Islet precursor cell (in vitro differentiated cells): ENCODE measurements at regions not wholly inside any gene's neighbourhood (a gene's known extent, or its start where the extent isn't known, plus 50 kb on each side); places are given as distances from the start of the nearest gene placed in this dataset.
A peak's percentile ranks its signal among the peaks of the same experiment; 100 is the strongest.

Source experiments
- DNase-seq: peaks from one replicate; pipeline ENCODE4 v3.0.0-alpha.2; 2018

GRCh38 chr2:109669731-109670130, 55.6 kb downstream of the SOWAHC start:
- DNase-seq: peak; percentile 43

GRCh38 chr2:109670556-109671411, 56.6 kb downstream of the SOWAHC start:
- DNase-seq: peak; percentile 37

- no peak for DNase-seq
Measured at GRCh38 chr2:109674894-109675534, 60.9 kb downstream of the SOWAHC start.

GRCh38 chr2:109675666-109676345, 61.6 kb downstream of the SOWAHC start:
- DNase-seq: peak; percentile 41

GRCh38 chr2:109676346-109676902, 62.3 kb downstream of the SOWAHC start:
- DNase-seq: peak; percentile 59

- peak; percentile 45 for DNase-seq
Measured at GRCh38 chr2:109677121-109677731, 63.1 kb downstream of the SOWAHC start.

GRCh38 chr2:109677835-109678580, 63.8 kb downstream of the SOWAHC start:
- DNase-seq: no peak

- peak; percentile 69 for DNase-seq
Measured at GRCh38 chr2:109678724-109679201, 64.6 kb downstream of the SOWAHC start.

- DNase-seq: no peak
Measured at GRCh38 chr2:109679225-109679624, 65.1 kb downstream of the SOWAHC start.

- peak; percentile 42 for DNase-seq
Measured at GRCh38 chr2:109679626-109680025, 65.5 kb downstream of the SOWAHC start.

- DNase-seq: no peak
Measured at GRCh38 chr2:109680523-109681297, 66.5 kb downstream of the SOWAHC start.

- peak; percentile 45 for DNase-seq
Measured at GRCh38 chr2:109681633-109682380, 67.6 kb downstream of the SOWAHC start.

GRCh38 chr2:109683452-109683851, 69.3 kb downstream of the SOWAHC start:
- peak; percentile 42 for DNase-seq

- DNase-seq: peak; percentile 51
Measured at GRCh38 chr2:109685453-109685852, 71.3 kb downstream of the SOWAHC start.

GRCh38 chr2:109686921-109687320, 72.8 kb downstream of the SOWAHC start:
- no peak for DNase-seq

GRCh38 chr2:109689182-109689930, 75.2 kb downstream of the SOWAHC start:
- peak; percentile 48 for DNase-seq

GRCh38 chr2:109689973-109690372, 75.8 kb downstream of the SOWAHC start:
- peak; percentile 22 for DNase-seq

- peak; percentile 75 for DNase-seq
Measured at GRCh38 chr2:109690457-109690821, 76.3 kb downstream of the SOWAHC start.

- DNase-seq: peak; percentile 84
Measured at GRCh38 chr2:109690822-109691541, 76.8 kb downstream of the SOWAHC start.
